ENCODE measurements at regions not wholly inside any gene's neighbourhood (a gene's known extent, or its start where the extent isn't known, plus 50 kb on each side); places are given as distances from the start of the nearest gene placed in this dataset.

GRCh38 chr10:29237786-29238185 lies 51.1 kb upstream of the LYZL1 start:
- TF ChIP-seq CTCF (conservative IDR thresholded peaks at IDR 0.05; ENCODE audit: low read length) (no peak), EZH2phosphoT487 (IDR thresholded peaks at IDR 0.05; ENCODE audit: borderline replicate concordance) (no peak)

All from Loucy (cell line).